ENCODE measurements at regions not wholly inside any gene's neighbourhood (a gene's known extent, or its start where the extent isn't known, plus 50 kb on each side); places are given as distances from the start of the nearest gene placed in this dataset.
"Not testable (repeated sequence)": the region's sequence is repeated elsewhere in the genome, so short reads cannot be mapped to it uniquely, and the experiment has no call there.

- no peaks in the 10 kb centered on the region for H3K27me3 Mint-ChIP-seq
- H3K9me3 ChIP-seq (ENCODE audit: control insufficient read depth, low read length, poor library complexity, severe bottlenecking), result no peaks in the 10 kb centered on the region
- ATAC-seq (no peak), DNase-seq (no peak)
- no peaks in the 10 kb centered on the region for H3K4me1 Mint-ChIP-seq
- no peaks in the 10 kb centered on the region for H3K36me3 Mint-ChIP-seq (ENCODE audit: low read depth)
- no peak overlapping the region for H3K27ac Mint-ChIP-seq
- H3K4me3 Mint-ChIP-seq, result no peak overlapping the region
Measured at GRCh38 chr13:90866006-90866405, 481.5 kb upstream of the MIR17HG start.

DNA sequence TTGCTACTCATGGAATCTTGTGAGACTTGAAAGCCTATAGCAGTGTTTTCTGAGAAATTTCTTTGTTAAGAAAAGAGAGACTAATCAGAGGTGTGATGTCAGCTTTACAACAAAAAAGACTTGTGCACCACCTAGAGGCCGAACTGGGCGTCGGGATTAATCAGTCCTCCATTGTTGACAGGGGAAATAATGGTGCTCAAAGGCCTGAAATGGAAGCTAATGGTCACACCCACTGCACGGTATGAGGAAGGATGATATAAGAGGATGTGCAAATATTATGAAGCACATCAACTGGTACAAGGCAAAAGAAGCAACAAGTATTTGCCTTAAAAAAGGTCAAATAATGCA lies 480.2 kb upstream of the MIR17HG start:
- no peak for DNase-seq
- no peak for ATAC-seq
- H3K27ac Mint-ChIP-seq, result no peak overlapping the region
- no peaks in the 10 kb centered on the region for H3K27me3 Mint-ChIP-seq
- no peaks in the 10 kb centered on the region for H3K4me1 Mint-ChIP-seq
- H3K36me3 Mint-ChIP-seq (ENCODE audit: low read depth), result no peaks in the 10 kb centered on the region
- no peak overlapping the region for H3K4me3 Mint-ChIP-seq
- H3K9me3 ChIP-seq (ENCODE audit: control insufficient read depth, low read length, poor library complexity, severe bottlenecking), result no peaks in the 10 kb centered on the region

- Mint-ChIP-seq H3K4me1 (no peaks in the 10 kb centered on the region), H3K36me3 (ENCODE audit: low read depth) (no peaks in the 10 kb centered on the region), H3K27ac (no peak overlapping the region), H3K4me3 (no peak overlapping the region), H3K27me3 (no peaks in the 10 kb centered on the region)
- no peaks in the 10 kb centered on the region for H3K9me3 ChIP-seq (ENCODE audit: control insufficient read depth, low read length, poor library complexity, severe bottlenecking)
- ATAC-seq, result no peak
- DNase-seq, result no peak
Measured at GRCh38 chr13:90868321-90868920, 479.1 kb upstream of the MIR17HG start.

- no peaks in the 10 kb centered on the region for H3K36me3 Mint-ChIP-seq (ENCODE audit: low read depth)
- H3K27ac Mint-ChIP-seq, result no peak overlapping the region
- H3K27me3 Mint-ChIP-seq, result no peaks in the 10 kb centered on the region
- no peak overlapping the region for H3K4me3 Mint-ChIP-seq
- DNase-seq (no peak), ATAC-seq (no peak)
- no peaks in the 10 kb centered on the region for H3K9me3 ChIP-seq (ENCODE audit: control insufficient read depth, low read length, poor library complexity, severe bottlenecking)
- no peaks in the 10 kb centered on the region for H3K4me1 Mint-ChIP-seq
Measured at GRCh38 chr13:90869580-90869979, 477.9 kb upstream of the MIR17HG start.

DNA sequence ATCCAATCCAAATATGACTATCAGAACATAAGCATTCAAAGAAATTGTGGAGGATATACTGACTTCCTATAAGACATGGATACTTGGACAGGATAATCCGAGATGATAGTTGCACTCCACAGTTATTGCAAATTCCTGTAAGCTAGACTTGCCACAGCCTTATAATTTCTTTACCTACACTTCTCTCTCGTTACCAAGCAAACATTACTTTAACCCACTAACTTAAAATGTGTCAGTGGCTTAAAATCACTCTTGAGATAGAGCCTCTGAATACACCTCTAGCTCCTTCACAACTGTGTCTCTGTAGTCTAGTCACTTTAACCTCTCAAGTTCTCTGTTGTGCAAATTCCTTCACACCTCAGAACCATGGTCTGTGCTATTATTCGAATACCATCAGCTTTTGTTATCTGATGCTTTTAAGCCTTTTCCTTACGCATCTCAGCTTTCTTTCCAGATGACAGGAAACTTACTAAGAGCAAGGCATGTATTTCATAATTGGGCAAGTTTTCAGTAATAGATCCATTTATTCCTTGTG lies 474.9 kb upstream of the MIR17HG start:
- ATAC-seq, result no peak
- no peaks in the 10 kb centered on the region for H3K9me3 ChIP-seq (ENCODE audit: control insufficient read depth, low read length, poor library complexity, severe bottlenecking)
- Mint-ChIP-seq H3K36me3 (ENCODE audit: low read depth) (no peaks in the 10 kb centered on the region), H3K4me3 (no peak overlapping the region), H3K27ac (no peak overlapping the region), H3K27me3 (no peaks in the 10 kb centered on the region), H3K4me1 (no peaks in the 10 kb centered on the region)
- no peak for DNase-seq

DNA sequence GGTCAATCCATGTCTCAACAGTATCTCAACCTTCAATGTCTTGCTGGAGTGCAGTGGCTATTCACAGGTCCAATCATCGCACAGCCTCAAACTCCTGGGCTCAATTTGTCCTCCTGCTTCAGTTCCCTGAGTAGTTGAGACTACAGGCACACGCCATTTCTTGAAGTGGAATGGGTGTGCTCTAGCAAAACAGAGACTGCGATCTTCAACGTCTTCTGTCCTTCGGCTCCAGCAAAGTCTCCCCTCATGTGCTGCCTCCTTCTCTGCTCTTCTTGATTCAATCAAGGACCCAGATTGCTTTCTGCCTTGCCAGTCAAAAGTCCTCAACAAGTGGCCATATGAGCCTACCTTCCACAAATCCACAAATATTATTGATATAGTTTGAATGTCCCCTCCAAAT lies 466.7 kb upstream of the MIR17HG start:
- ATAC-seq (no peak), DNase-seq (no peak)
- no peaks in the 10 kb centered on the region for H3K9me3 ChIP-seq (ENCODE audit: control insufficient read depth, low read length, poor library complexity, severe bottlenecking)
- no peak overlapping the region for H3K4me3 Mint-ChIP-seq
- H3K27me3 Mint-ChIP-seq, result no peaks in the 10 kb centered on the region
- H3K27ac Mint-ChIP-seq, result no peak overlapping the region
- H3K36me3 Mint-ChIP-seq (ENCODE audit: low read depth), result no peaks in the 10 kb centered on the region
- H3K4me1 Mint-ChIP-seq, result no peaks in the 10 kb centered on the region

DNA sequence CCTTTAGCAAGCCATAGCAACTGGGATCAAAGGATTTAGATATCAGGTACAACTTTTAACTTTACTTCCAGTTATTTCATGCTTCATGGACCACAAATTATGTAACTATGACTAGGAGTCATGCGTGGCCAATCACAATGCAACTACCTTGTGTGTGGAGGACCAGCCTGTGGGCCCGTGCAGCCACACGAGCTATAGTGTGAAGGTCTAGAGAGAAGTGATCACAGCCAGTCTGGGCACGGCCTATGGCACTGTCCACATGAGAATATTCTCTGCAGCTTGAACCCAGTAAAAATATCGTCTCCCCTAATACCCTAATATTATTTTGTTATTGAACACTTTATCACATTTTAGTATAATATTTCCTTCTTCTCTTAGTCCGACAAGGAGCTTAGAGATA lies 464.9 kb upstream of the MIR17HG start:
- ATAC-seq (no peak), DNase-seq (no peak)
- H3K9me3 ChIP-seq (ENCODE audit: control insufficient read depth, low read length, poor library complexity, severe bottlenecking), result no peaks in the 10 kb centered on the region
- Mint-ChIP-seq H3K27me3 (no peaks in the 10 kb centered on the region), H3K4me1 (no peaks in the 10 kb centered on the region), H3K4me3 (no peak overlapping the region), H3K27ac (no peak overlapping the region), H3K36me3 (ENCODE audit: low read depth) (no peaks in the 10 kb centered on the region)

DNA sequence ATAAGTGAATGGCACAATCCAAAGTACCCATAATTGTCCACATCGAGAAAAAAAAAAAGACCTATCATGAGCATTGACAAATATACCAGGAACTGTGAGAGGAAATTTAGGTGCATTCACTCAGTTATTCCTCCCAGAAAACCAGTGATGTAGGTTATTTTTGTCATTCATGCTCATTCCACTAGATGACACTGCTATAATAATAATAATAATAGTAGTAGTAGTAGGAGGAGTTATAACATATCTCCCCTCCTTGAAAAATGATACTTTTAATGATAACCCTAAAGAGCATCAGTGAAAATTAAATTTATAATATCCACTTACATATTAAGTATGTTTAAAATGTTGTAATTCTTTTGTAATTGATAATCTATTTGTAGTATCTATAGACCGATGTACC lies 463.9 kb upstream of the MIR17HG start:
- no peaks in the 10 kb centered on the region for H3K4me1 Mint-ChIP-seq
- H3K4me3 Mint-ChIP-seq, result no peak overlapping the region
- no peak overlapping the region for H3K27ac Mint-ChIP-seq

GRCh38 chr13:90884066-90884465 lies 463.4 kb upstream of the MIR17HG start:
- no peaks in the 10 kb centered on the region for H3K9me3 ChIP-seq (ENCODE audit: control insufficient read depth, low read length, poor library complexity, severe bottlenecking)
- H3K4me1 Mint-ChIP-seq, result no peaks in the 10 kb centered on the region
- H3K36me3 Mint-ChIP-seq (ENCODE audit: low read depth), result no peaks in the 10 kb centered on the region
- no peak for ATAC-seq
- no peak overlapping the region for H3K4me3 Mint-ChIP-seq
- H3K27me3 Mint-ChIP-seq, result no peaks in the 10 kb centered on the region
- H3K27ac Mint-ChIP-seq, result no peak overlapping the region
- no peak for DNase-seq

More for the DNA sequence above, 463.9 kb upstream of the MIR17HG start:
- no peaks in the 10 kb centered on the region for H3K36me3 Mint-ChIP-seq (ENCODE audit: low read depth)
- no peak for ATAC-seq
- no peaks in the 10 kb centered on the region for H3K27me3 Mint-ChIP-seq
- no peak for DNase-seq
- no peaks in the 10 kb centered on the region for H3K9me3 ChIP-seq (ENCODE audit: control insufficient read depth, low read length, poor library complexity, severe bottlenecking)

- H3K27ac Mint-ChIP-seq, result no peak overlapping the region
- no peak overlapping the region for H3K4me3 Mint-ChIP-seq
- no peaks in the 10 kb centered on the region for H3K27me3 Mint-ChIP-seq
- ATAC-seq (no peak), DNase-seq (no peak)
- no peaks in the 10 kb centered on the region for H3K4me1 Mint-ChIP-seq
- H3K9me3 ChIP-seq (ENCODE audit: control insufficient read depth, low read length, poor library complexity, severe bottlenecking), result no peaks in the 10 kb centered on the region
- no peaks in the 10 kb centered on the region for H3K36me3 Mint-ChIP-seq (ENCODE audit: low read depth)
Measured at GRCh38 chr13:90889906-90890834, 457.3 kb upstream of the MIR17HG start.

DNA sequence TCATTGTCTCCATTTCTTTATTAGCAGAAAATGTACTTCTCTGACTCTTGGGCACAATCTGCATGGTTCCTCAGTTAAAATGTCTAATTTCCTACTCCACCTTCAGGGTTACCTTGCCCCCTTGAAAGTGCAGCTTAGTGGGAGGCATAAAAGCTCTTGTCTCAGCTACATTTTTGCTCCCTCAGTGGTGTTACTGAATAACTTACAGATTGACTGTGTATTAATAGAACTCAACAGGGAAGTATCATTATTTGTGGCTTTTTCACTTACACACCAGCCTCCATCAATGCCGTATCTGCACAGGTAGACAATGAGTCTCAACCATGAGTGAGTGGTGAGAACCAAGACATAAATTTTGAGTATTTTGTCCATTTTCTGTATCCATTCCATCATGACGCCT lies 456.2 kb upstream of the MIR17HG start:
- H3K27me3 Mint-ChIP-seq, result no peaks in the 10 kb centered on the region
- no peak overlapping the region for H3K4me3 Mint-ChIP-seq
- no peaks in the 10 kb centered on the region for H3K9me3 ChIP-seq (ENCODE audit: control insufficient read depth, low read length, poor library complexity, severe bottlenecking)
- no peak overlapping the region for H3K27ac Mint-ChIP-seq
- H3K4me1 Mint-ChIP-seq, result no peaks in the 10 kb centered on the region
- ATAC-seq (no peak), DNase-seq (no peak)
- H3K36me3 Mint-ChIP-seq (ENCODE audit: low read depth), result no peaks in the 10 kb centered on the region

DNA sequence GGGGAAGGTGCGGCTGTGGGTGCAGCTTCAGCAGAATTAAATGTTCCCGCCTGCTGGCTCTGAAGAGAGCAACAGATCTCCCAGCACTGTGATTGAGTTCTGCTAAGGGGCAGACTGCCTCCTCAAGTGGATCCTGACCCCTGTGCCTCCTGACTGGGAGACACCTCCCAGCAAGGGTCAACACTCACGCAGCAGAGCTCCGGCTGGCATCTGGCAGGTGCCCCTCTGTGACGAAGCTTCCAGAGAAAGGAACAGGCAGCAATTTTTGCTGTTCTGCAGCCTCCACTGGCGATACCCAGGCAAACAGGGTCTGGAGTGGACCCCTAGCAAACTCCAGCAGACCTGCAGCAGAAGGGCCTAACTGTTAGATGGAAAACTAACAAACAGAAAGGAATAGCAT lies 454.3 kb upstream of the MIR17HG start:
- DNase-seq; H3K27ac Mint-ChIP-seq; H3K4me1 Mint-ChIP-seq; H3K27me3 Mint-ChIP-seq; H3K4me3 Mint-ChIP-seq; ATAC-seq; H3K9me3 ChIP-seq (ENCODE audit: control insufficient read depth, low read length, poor library complexity, severe bottlenecking); H3K36me3 Mint-ChIP-seq (ENCODE audit: low read depth): not testable (repeated sequence)

GRCh38 chr13:90896002-90896401 lies 451.5 kb upstream of the MIR17HG start:
- H3K27ac Mint-ChIP-seq, result no peak overlapping the region
- H3K36me3 Mint-ChIP-seq (ENCODE audit: low read depth), result no peaks in the 10 kb centered on the region
- ATAC-seq, result no peak
- no peak for DNase-seq
- H3K9me3 ChIP-seq (ENCODE audit: control insufficient read depth, low read length, poor library complexity, severe bottlenecking), result no peaks in the 10 kb centered on the region
- no peaks in the 10 kb centered on the region for H3K27me3 Mint-ChIP-seq
- H3K4me1 Mint-ChIP-seq, result no peaks in the 10 kb centered on the region
- H3K4me3 Mint-ChIP-seq, result no peak overlapping the region

DNA sequence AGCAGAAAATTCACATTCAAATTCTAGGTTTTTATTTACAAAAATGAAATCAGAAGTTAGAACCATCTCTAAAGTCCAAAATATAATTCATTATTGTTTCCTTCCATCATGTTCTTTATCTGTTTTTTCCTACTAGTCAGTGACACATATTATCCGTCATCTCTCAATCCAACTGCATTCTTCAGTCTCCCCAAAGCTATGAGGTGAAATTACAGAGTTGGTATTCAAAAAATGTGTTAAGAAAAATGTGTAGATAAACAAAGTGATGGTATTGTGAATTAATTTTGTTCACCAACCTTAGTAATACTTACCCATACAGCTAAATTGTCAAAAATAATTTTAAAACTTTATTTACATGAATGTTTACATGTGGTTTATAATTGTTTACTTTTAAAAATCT lies 448.7 kb upstream of the MIR17HG start:
- no peaks in the 10 kb centered on the region for H3K9me3 ChIP-seq (ENCODE audit: control insufficient read depth, low read length, poor library complexity, severe bottlenecking)
- no peak overlapping the region for H3K4me3 Mint-ChIP-seq
- no peaks in the 10 kb centered on the region for H3K4me1 Mint-ChIP-seq
- no peak overlapping the region for H3K27ac Mint-ChIP-seq
- H3K27me3 Mint-ChIP-seq, result no peaks in the 10 kb centered on the region
- H3K36me3 Mint-ChIP-seq (ENCODE audit: low read depth), result no peaks in the 10 kb centered on the region
- no peak for DNase-seq
- ATAC-seq, result no peak

All from T-helper 17 cell (primary cell).